BLaER1 (cell line): ENCODE measurements at regions not wholly inside any gene's neighbourhood (a gene's known extent, or its start where the extent isn't known, plus 50 kb on each side); places are given as distances from the start of the nearest gene placed in this dataset.

Source experiments
- H3K27ac ChIP-seq: shearing (Covaris generic); formaldehyde crosslinking; 2 replicates; pipeline ENCODE4 v1.8.1; 2022
- H3K27me3 ChIP-seq: shearing (Covaris generic); formaldehyde crosslinking; 2 replicates; pipeline ENCODE4 v1.8.1; 2022
- H3K36me3 ChIP-seq: shearing (Covaris generic); formaldehyde crosslinking; 2 replicates; pipeline ENCODE4 v1.8.1; 2022
- H3K4me1 ChIP-seq: shearing (Covaris generic); formaldehyde crosslinking; 2 replicates; pipeline ENCODE4 v1.8.1; 2022
- H3K4me2 ChIP-seq: shearing (Covaris generic); formaldehyde crosslinking; 2 replicates; pipeline ENCODE4 v1.8.1; 2022
- H3K4me3 ChIP-seq: shearing (Covaris generic); formaldehyde crosslinking; 2 replicates; pipeline ENCODE4 v1.8.1; 2022
- H3K9ac ChIP-seq: shearing (Covaris generic); formaldehyde crosslinking; 2 replicates; pipeline ENCODE4 v1.8.1; 2022
- H3K9me3 ChIP-seq: shearing (Covaris generic); formaldehyde crosslinking; 2 replicates; pipeline ENCODE4 v1.8.1; 2022
- H4K20me1 ChIP-seq: shearing (Covaris generic); formaldehyde crosslinking; 2 replicates; pipeline ENCODE4 v1.8.1; 2022
- Cebpa-rat ChIP-seq: shearing (Covaris generic); IDR thresholded peaks from 2 replicates; pipeline ENCODE4 v1.8.1; 2022

- Histone ChIP-seq H4K20me1 (no peaks in the 10 kb centered on the region), H3K9ac (no peak overlapping the region), H3K4me1 (no peaks in the 10 kb centered on the region), H3K4me3 (no peak overlapping the region), H3K27ac (no peak overlapping the region), H3K27me3 (no peaks in the 10 kb centered on the region), H3K4me2 (no peak overlapping the region), H3K36me3 (no peaks in the 10 kb centered on the region), H3K9me3 (no peaks in the 10 kb centered on the region)
- no peak for TF ChIP-seq Cebpa-rat
Observed at GRCh38 chr1:164183854-164184635, 374.9 kb upstream of the PBX1 start.

- Histone ChIP-seq H3K4me1 (no peaks in the 10 kb centered on the region), H3K4me3 (no peak overlapping the region), H3K27ac (no peak overlapping the region), H3K4me2 (no peak overlapping the region), H3K36me3 (no peaks in the 10 kb centered on the region), H3K9ac (no peak overlapping the region), H4K20me1 (no peaks in the 10 kb centered on the region), H3K27me3 (no peaks in the 10 kb centered on the region), H3K9me3 (no peaks in the 10 kb centered on the region)
- TF ChIP-seq Cebpa-rat, result no peak
Observed at GRCh38 chr1:164186881-164187280, 372.1 kb upstream of the PBX1 start.

GRCh38 chr1:164188497-164188896 lies 370.5 kb upstream of the PBX1 start:
- Histone ChIP-seq H3K36me3 (no peaks in the 10 kb centered on the region), H3K4me1 (no peaks in the 10 kb centered on the region), H3K27ac (no peak overlapping the region), H3K27me3 (no peaks in the 10 kb centered on the region), H4K20me1 (no peaks in the 10 kb centered on the region), H3K4me2 (no peak overlapping the region), H3K9me3 (no peaks in the 10 kb centered on the region), H3K4me3 (no peak overlapping the region), H3K9ac (no peak overlapping the region)
- no peak for TF ChIP-seq Cebpa-rat

- H3K27ac ChIP-seq, result no peak overlapping the region
- no peaks in the 10 kb centered on the region for H4K20me1 ChIP-seq
- H3K4me3 ChIP-seq, result no peak overlapping the region
- no peak for TF ChIP-seq Cebpa-rat
- H3K27me3 ChIP-seq, result no peaks in the 10 kb centered on the region
- H3K9ac ChIP-seq, result no peak overlapping the region
- no peaks in the 10 kb centered on the region for H3K36me3 ChIP-seq
- H3K4me1 ChIP-seq, result no peaks in the 10 kb centered on the region
- H3K9me3 ChIP-seq, result no peaks in the 10 kb centered on the region
- no peak overlapping the region for H3K4me2 ChIP-seq
Observed at GRCh38 chr1:164191191-164191590, 367.8 kb upstream of the PBX1 start.

GRCh38 chr1:164210211-164210739 lies 348.7 kb upstream of the PBX1 start:
- no peak for TF ChIP-seq Cebpa-rat

GRCh38 chr1:164223378-164223777 lies 335.6 kb upstream of the PBX1 start:
- Histone ChIP-seq H4K20me1 (no peaks in the 10 kb centered on the region), H3K9ac (no peak overlapping the region), H3K4me1 (no peaks in the 10 kb centered on the region), H3K36me3 (no peaks in the 10 kb centered on the region), H3K9me3 (no peaks in the 10 kb centered on the region), H3K4me2 (no peak overlapping the region), H3K27me3 (no peaks in the 10 kb centered on the region), H3K4me3 (no peak overlapping the region), H3K27ac (no peak overlapping the region)
- no peak for TF ChIP-seq Cebpa-rat

More at GRCh38 chr1:164210211-164210739, 348.7 kb upstream of the PBX1 start:
- Histone ChIP-seq H4K20me1 (no peaks in the 10 kb centered on the region), H3K9ac (no peak overlapping the region), H3K4me2 (no peak overlapping the region), H3K27me3 (no peaks in the 10 kb centered on the region), H3K4me3 (no peak overlapping the region), H3K4me1 (no peaks in the 10 kb centered on the region), H3K36me3 (no peaks in the 10 kb centered on the region), H3K9me3 (no peaks in the 10 kb centered on the region), H3K27ac (no peak overlapping the region)

GRCh38 chr1:164225011-164225410 lies 334.0 kb upstream of the PBX1 start:
- Histone ChIP-seq H3K9ac (no peak overlapping the region), H3K27ac (no peak overlapping the region), H3K36me3 (no peaks in the 10 kb centered on the region), H3K9me3 (no peaks in the 10 kb centered on the region), H3K27me3 (no peaks in the 10 kb centered on the region), H3K4me1 (no peaks in the 10 kb centered on the region), H4K20me1 (no peaks in the 10 kb centered on the region), H3K4me2 (no peak overlapping the region), H3K4me3 (no peak overlapping the region)
- TF ChIP-seq Cebpa-rat, result no peak

GRCh38 chr1:164226977-164227376 lies 332.0 kb upstream of the PBX1 start:
- no peaks in the 10 kb centered on the region for H3K27me3 ChIP-seq
- no peaks in the 10 kb centered on the region for H3K36me3 ChIP-seq
- TF ChIP-seq Cebpa-rat, result no peak
- H3K9ac ChIP-seq, result no peak overlapping the region
- H3K9me3 ChIP-seq, result no peaks in the 10 kb centered on the region
- H3K27ac ChIP-seq, result no peak overlapping the region
- no peaks in the 10 kb centered on the region for H3K4me1 ChIP-seq
- H4K20me1 ChIP-seq, result no peaks in the 10 kb centered on the region
- no peak overlapping the region for H3K4me3 ChIP-seq
- no peak overlapping the region for H3K4me2 ChIP-seq

- Histone ChIP-seq H3K36me3 (no peaks in the 10 kb centered on the region), H4K20me1 (no peaks in the 10 kb centered on the region), H3K27me3 (no peaks in the 10 kb centered on the region), H3K9ac (no peak overlapping the region), H3K4me3 (no peak overlapping the region), H3K27ac (no peak overlapping the region), H3K4me1 (no peaks in the 10 kb centered on the region), H3K4me2 (no peak overlapping the region), H3K9me3 (no peaks in the 10 kb centered on the region)
- no peak for TF ChIP-seq Cebpa-rat
Observed at GRCh38 chr1:164228928-164229327, 330.1 kb upstream of the PBX1 start.

- Histone ChIP-seq H3K27ac (no peak overlapping the region), H3K4me1 (no peaks in the 10 kb centered on the region), H3K9ac (no peak overlapping the region), H4K20me1 (no peaks in the 10 kb centered on the region), H3K4me3 (no peak overlapping the region), H3K9me3 (no peaks in the 10 kb centered on the region), H3K4me2 (no peak overlapping the region), H3K27me3 (no peaks in the 10 kb centered on the region), H3K36me3 (no peaks in the 10 kb centered on the region)
- no peak for TF ChIP-seq Cebpa-rat
Observed at GRCh38 chr1:164233149-164233548, 325.8 kb upstream of the PBX1 start.
